Body of pancreas (tissue), 4 donors: ENCODE measurements at regions not wholly inside any gene's neighbourhood (a gene's known extent, or its start where the extent isn't known, plus 50 kb on each side); places are given as distances from the start of the nearest gene placed in this dataset.

Experiments used
- ATAC-seq: fragments of 150-250 bp; one replicate; pipeline ENCODE4 v1.9.1; 2016
- DNase-seq, 4 donors: peaks; one replicate each; pipeline ENCODE4 v3.0.0-alpha.2; 2019
- H3K27ac ChIP-seq, 4 donors: fragments of 200-600 bp; sonication (generic); 1 replicate in 3 of 4; 2 replicates in 1 of 4; pipeline versions ENCODE4 v1.5.1 to v1.6.1; 2016 to 2019; ENCODE audit warnings: mild to moderate bottlenecking in 1 of 4, mixed read lengths in 1 of 4, moderate library complexity in 1 of 4
- H3K27me3 ChIP-seq, 2 donors: fragments of 200-600 bp; sonication (generic); one replicate each; pipeline ENCODE4 v1.6.0; 2016; ENCODE audit warnings: mild to moderate bottlenecking in 1 of 2
- H3K36me3 ChIP-seq, 2 donors: fragments of 200-600 bp; sonication (generic); replicated peaks in 1 of 2; 2 replicates each; pipeline ENCODE4 v1.5.1; 2016; ENCODE audit warnings: low read depth in 2 of 2; ENCODE audit not compliant: insufficient read depth in 1 of 2
- H3K4me1 ChIP-seq: fragments of 200-600 bp; sonication (generic); one replicate; pipeline ENCODE4 v1.6.0; 2016
- H3K4me3 ChIP-seq, 2 donors: fragments of 200-600 bp; sonication (generic); 1 replicate in 1 of 2; 2 replicates in 1 of 2; pipeline ENCODE4 v1.5.1; 2016 to 2019
- H3K9me3 ChIP-seq, 3 donors: fragments of 200-600 bp; sonication (generic); 1 replicate in 2 of 3; 2 replicates in 1 of 3; pipeline ENCODE4 v1.5.1; 2016
- CTCF ChIP-seq, 7 experiments: fragments of 450-650 bp in 4 of 7; fragments of 200-600 bp in 3 of 7; sonication (generic) in 3 of 7; IDR thresholded peaks; one replicate each; pipeline ENCODE4 v1.5.1; 2016 to 2019; ENCODE audit warnings: antibody characterized with exemption in 7 of 7
- POLR2A ChIP-seq, 3 donors: fragments of 450-650 bp; IDR thresholded peaks; one replicate each; pipeline ENCODE4 v1.6.1; 2016; ENCODE audit warnings: antibody characterized with exemption in 3 of 3, mild to moderate bottlenecking in 2 of 3
- WGBS, 2 donors: methylation state at CpG; one replicate each; pipeline ENCODE4 v1.1.5; 2017; 5-methylcytosine and 5-hydroxymethylcytosine counted together
- intact Hi-C: fragments of 100-400 bp; cut with DNase I; formaldehyde crosslinking; loops from one replicate; pipeline ENCODE4 v1.15.1; 2023

- Histone ChIP-seq H3K9me3 (no peaks in the 10 kb centered on the region), H3K4me1 (no peaks in the 10 kb centered on the region), H3K27me3 (no peaks in the 10 kb centered on the region), H3K27ac (no peak overlapping the region), H3K4me3 (no peak overlapping the region), H3K36me3 (no peaks in the 10 kb centered on the region)
- intact Hi-C loops: no loop called here
- DNase-seq: no peak
- WGBS, 2 donors: 74 to 81% methylated on average over 5 of the region's 5 CpGs
- TF ChIP-seq CTCF (IDR thresholded peaks at IDR 0.05) (no peak), POLR2A (IDR thresholded peaks at IDR 0.05) (no peak)
- ATAC-seq: no peak
Observed at GRCh38 chr17:72308744-72309385, 188.0 kb downstream of the SOX9 start.

- H3K9me3 ChIP-seq: no peaks in the 10 kb centered on the region
- no peak overlapping the region for H3K27ac ChIP-seq
- DNase-seq: no peak
- H3K4me3 ChIP-seq: no peak overlapping the region
- ATAC-seq: no peak
- TF ChIP-seq POLR2A (IDR thresholded peaks at IDR 0.05) (no peak), CTCF (IDR thresholded peaks at IDR 0.05) (no peak)
- H3K27me3 ChIP-seq: no peaks in the 10 kb centered on the region
- intact Hi-C loops: no loop called here
- H3K36me3 ChIP-seq: no peaks in the 10 kb centered on the region
- 67 to 77% methylated on average over 1 of the region's 1 CpG for WGBS, 2 donors
- no peaks in the 10 kb centered on the region for H3K4me1 ChIP-seq
Observed at GRCh38 chr17:72311004-72311403, 190.2 kb downstream of the SOX9 start.

- ATAC-seq: no peak
- no peaks in the 10 kb centered on the region for H3K4me1 ChIP-seq
- no peak overlapping the region for H3K27ac ChIP-seq
- intact Hi-C loops: no loop called here
- H3K9me3 ChIP-seq: no peaks in the 10 kb centered on the region
- WGBS, 2 donors: 81 to 86% methylated on average over 4 of the region's 4 CpGs
- TF ChIP-seq CTCF (IDR thresholded peaks at IDR 0.05) (no peak), POLR2A (IDR thresholded peaks at IDR 0.05) (no peak)
- no peaks in the 10 kb centered on the region for H3K27me3 ChIP-seq
- DNase-seq: no peak
- H3K36me3 ChIP-seq: no peaks in the 10 kb centered on the region
- H3K4me3 ChIP-seq: no peak overlapping the region
Observed at GRCh38 chr17:72315122-72315913, 194.5 kb downstream of the SOX9 start.

- intact Hi-C loops: no loop called here
- no peak for TF ChIP-seq CTCF (IDR thresholded peaks at IDR 0.05)
- TF ChIP-seq POLR2A (IDR thresholded peaks at IDR 0.05): no peak
- ATAC-seq: no peak
- WGBS, 2 donors: 74 to 85% methylated on average over 5 of the region's 5 CpGs
- Histone ChIP-seq H3K27me3 (no peaks in the 10 kb centered on the region), H3K36me3 (no peaks in the 10 kb centered on the region), H3K27ac (no peak overlapping the region), H3K9me3 (no peaks in the 10 kb centered on the region), H3K4me1 (no peaks in the 10 kb centered on the region), H3K4me3 (no peak overlapping the region)
- DNase-seq: no peak
Observed at GRCh38 chr17:72318131-72318530, 197.3 kb downstream of the SOX9 start.
